K562 (cell line): ENCODE measurements at regions not wholly inside any gene's neighbourhood (a gene's known extent, or its start where the extent isn't known, plus 50 kb on each side); places are given as distances from the start of the nearest gene placed in this dataset.

ENCODE experiments used
- CREM ChIP-seq: IDR thresholded peaks from 2 replicates; pipeline ENCODE4 v1.6.1; 2014; ENCODE audit warnings: antibody characterized with exemption, low read depth
- CTBP1 ChIP-seq: fragments of 450-650 bp; IDR thresholded peaks from 2 replicates; pipeline ENCODE4 v1.6.1; 2016; ENCODE audit warnings: borderline replicate concordance
- EGR1 ChIP-seq: fragments of 450-650 bp; conservative IDR thresholded peaks from 2 replicates; pipeline ENCODE4 v1.6.1; 2017; ENCODE audit warnings: mild to moderate bottlenecking
- EWSR1 ChIP-seq: fragments of 450-650 bp; IDR thresholded peaks from 2 replicates; pipeline ENCODE4 v1.6.1; 2018; ENCODE audit warnings: borderline replicate concordance, mild to moderate bottlenecking, low read depth, moderate library complexity; ENCODE audit not compliant: partially characterized antibody
- HDGF ChIP-seq: fragments of 450-650 bp; IDR thresholded peaks from 2 replicates; pipeline ENCODE4 v1.6.1; 2016
- LEF1 ChIP-seq: fragments of 450-650 bp; IDR thresholded peaks from 2 replicates; pipeline ENCODE4 v1.6.1; 2016; ENCODE audit warnings: mild to moderate bottlenecking
- MTA3 ChIP-seq: fragments of 450-650 bp; formaldehyde crosslinking; IDR thresholded peaks from 2 replicates; pipeline ENCODE4 v1.6.1; 2017; ENCODE audit warnings: mild to moderate bottlenecking, borderline replicate concordance
- NBN ChIP-seq: fragments of 450-650 bp; IDR thresholded peaks from 2 replicates; pipeline ENCODE4 v1.6.1; 2016; ENCODE audit warnings: low read depth, mild to moderate bottlenecking
- NCOR1 ChIP-seq: fragments of 450-650 bp; IDR thresholded peaks from 2 replicates; pipeline ENCODE4 v1.6.1; 2016; ENCODE audit warnings: mild to moderate bottlenecking, moderate library complexity
- POLR2G ChIP-seq: fragments of 200-400 bp; formaldehyde crosslinking; IDR thresholded peaks from 2 replicates; pipeline ENCODE4 v1.6.1; 2017; ENCODE audit warnings: low read depth, mild to moderate bottlenecking, antibody characterized with exemption, low read length, moderate library complexity
- RAD21 ChIP-seq, 2 experiments: fragments of 250-450 bp in 1 of 2; fragments of 450-650 bp in 1 of 2; sonication (Bioruptor Pico) in 1 of 2; formaldehyde crosslinking in 1 of 2; IDR thresholded peaks in 1 of 2; conservative IDR thresholded peaks in 1 of 2; 2 replicates each; pipeline versions ENCODE4 v1.4.0 to v1.8.0; 2020 to 2022; ENCODE audit warnings: mild to moderate bottlenecking in 2 of 2, moderate library complexity in 1 of 2
- RCOR1 ChIP-seq, 2 experiments: IDR thresholded peaks; 2 replicates each; pipeline ENCODE4 v1.6.1; 2012; ENCODE audit warnings: low read depth in 2 of 2, low read length in 2 of 2, borderline replicate concordance in 1 of 2, improper control_type of control experiment in 1 of 2
- RNF2 ChIP-seq: sonication (generic); IDR thresholded peaks from 2 replicates; pipeline ENCODE4 v1.6.1; 2016
- SMARCA4 ChIP-seq: fragments of 450-650 bp; IDR thresholded peaks from 2 replicates; pipeline ENCODE4 v1.6.1; 2016
- SMARCE1 ChIP-seq: fragments of 450-650 bp; IDR thresholded peaks from 2 replicates; pipeline ENCODE4 v1.7.1; 2016; ENCODE audit warnings: mild to moderate bottlenecking
- TAF9B ChIP-seq: fragments of 450-650 bp; IDR thresholded peaks from 2 replicates; pipeline ENCODE4 v1.6.1; 2018; ENCODE audit warnings: mild to moderate bottlenecking; ENCODE audit not compliant: partially characterized antibody
- ZBTB34 ChIP-seq: fragments of 250-450 bp; sonication (Bioruptor Pico); IDR thresholded peaks from 2 replicates; pipeline ENCODE4 v1.8.0; 2021; ENCODE audit warnings: mild to moderate bottlenecking, moderate library complexity
- ZBTB43 ChIP-seq: sonication (generic); formaldehyde crosslinking; IDR thresholded peaks from 2 replicates; pipeline ENCODE4 v1.8.0; 2023; ENCODE audit warnings: mild to moderate bottlenecking, missing genetic modification reagents
- ZNF431 ChIP-seq: sonication (generic); formaldehyde crosslinking; IDR thresholded peaks from 2 replicates; pipeline ENCODE4 v1.8.0; 2022; ENCODE audit warnings: mild to moderate bottlenecking, missing genetic modification reagents
- ZNF584 ChIP-seq: fragments of 200-800 bp; sonication (Bioruptor generic); IDR thresholded peaks from 2 replicates; pipeline ENCODE4 v1.6.1; 2016; ENCODE audit warnings: low read depth, mild to moderate bottlenecking, missing genetic modification characterization, missing compliant biosample characterization
- ZNF696 ChIP-seq: fragments of 250-450 bp; sonication (Bioruptor Pico); conservative IDR thresholded peaks from 2 replicates; pipeline ENCODE4 v1.4.0; 2020; ENCODE audit warnings: mild to moderate bottlenecking, moderate library complexity
- TF ChIP-seq, protein P1 (sequence below): fragments of 250-450 bp; sonication (Bioruptor Pico); IDR thresholded peaks from 2 replicates; pipeline ENCODE4 v1.4.0; 2020

- TF ChIP-seq, protein P1, sequence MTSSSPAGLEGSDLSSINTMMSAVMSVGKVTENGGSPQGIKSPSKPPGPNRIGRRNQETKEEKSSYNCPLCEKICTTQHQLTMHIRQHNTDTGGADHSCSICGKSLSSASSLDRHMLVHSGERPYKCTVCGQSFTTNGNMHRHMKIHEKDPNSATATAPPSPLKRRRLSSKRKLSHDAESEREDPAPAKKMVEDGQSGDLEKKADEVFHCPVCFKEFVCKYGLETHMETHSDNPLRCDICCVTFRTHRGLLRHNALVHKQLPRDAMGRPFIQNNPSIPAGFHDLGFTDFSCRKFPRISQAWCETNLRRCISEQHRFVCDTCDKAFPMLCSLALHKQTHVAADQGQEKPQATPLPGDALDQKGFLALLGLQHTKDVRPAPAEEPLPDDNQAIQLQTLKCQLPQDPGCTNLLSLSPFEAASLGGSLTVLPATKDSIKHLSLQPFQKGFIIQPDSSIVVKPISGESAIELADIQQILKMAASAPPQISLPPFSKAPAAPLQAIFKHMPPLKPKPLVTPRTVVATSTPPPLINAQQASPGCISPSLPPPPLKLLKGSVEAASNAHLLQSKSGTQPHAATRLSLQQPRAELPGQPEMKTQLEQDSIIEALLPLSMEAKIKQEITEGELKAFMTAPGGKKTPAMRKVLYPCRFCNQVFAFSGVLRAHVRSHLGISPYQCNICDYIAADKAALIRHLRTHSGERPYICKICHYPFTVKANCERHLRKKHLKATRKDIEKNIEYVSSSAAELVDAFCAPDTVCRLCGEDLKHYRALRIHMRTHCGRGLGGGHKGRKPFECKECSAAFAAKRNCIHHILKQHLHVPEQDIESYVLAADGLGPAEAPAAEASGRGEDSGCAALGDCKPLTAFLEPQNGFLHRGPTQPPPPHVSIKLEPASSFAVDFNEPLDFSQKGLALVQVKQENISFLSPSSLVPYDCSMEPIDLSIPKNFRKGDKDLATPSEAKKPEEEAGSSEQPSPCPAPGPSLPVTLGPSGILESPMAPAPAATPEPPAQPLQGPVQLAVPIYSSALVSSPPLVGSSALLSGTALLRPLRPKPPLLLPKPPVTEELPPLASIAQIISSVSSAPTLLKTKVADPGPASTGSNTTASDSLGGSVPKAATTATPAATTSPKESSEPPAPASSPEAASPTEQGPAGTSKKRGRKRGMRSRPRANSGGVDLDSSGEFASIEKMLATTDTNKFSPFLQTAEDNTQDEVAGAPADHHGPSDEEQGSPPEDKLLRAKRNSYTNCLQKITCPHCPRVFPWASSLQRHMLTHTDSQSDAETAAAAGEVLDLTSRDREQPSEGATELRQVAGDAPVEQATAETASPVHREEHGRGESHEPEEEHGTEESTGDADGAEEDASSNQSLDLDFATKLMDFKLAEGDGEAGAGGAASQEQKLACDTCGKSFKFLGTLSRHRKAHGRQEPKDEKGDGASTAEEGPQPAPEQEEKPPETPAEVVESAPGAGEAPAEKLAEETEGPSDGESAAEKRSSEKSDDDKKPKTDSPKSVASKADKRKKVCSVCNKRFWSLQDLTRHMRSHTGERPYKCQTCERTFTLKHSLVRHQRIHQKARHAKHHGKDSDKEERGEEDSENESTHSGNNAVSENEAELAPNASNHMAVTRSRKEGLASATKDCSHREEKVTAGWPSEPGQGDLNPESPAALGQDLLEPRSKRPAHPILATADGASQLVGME (CRISPR knock-in tag) = 0 out of 2 replicates have a peak, but pooled peaks have one; percentile 10
- TF ChIP-seq ZNF584 (CRISPR knock-in tag) = 0 out of 2 replicates have a peak, but pooled peaks have one; percentile 21
- TF ChIP-seq RCOR1 (IDR thresholded peaks at IDR 0.05; ENCODE audit: borderline replicate concordance in 1 of 2, low read depth in 2 of 2, low read length in 2 of 2) = peak in 1 of 2 experiments; percentile 79; a peak in 2 of 4 replicates
- peak; percentile 86 for TF ChIP-seq CTBP1
- TF ChIP-seq MTA3 = peak; percentile 70; the same call in 1 of the 2 replicates
- no peak for TF ChIP-seq ZBTB34 (CRISPR knock-in tag)
- peak; percentile 80 for TF ChIP-seq EGR1
- TF ChIP-seq ZNF431 = no peak
- TF ChIP-seq RAD21 (CRISPR knock-in tag; conservative IDR thresholded peaks at IDR 0.05 in 1 of 2, IDR thresholded peaks at IDR 0.05 in 1 of 2) = peak; percentile 19 to 27; a peak in 2 of 4 replicates
- no peak for TF ChIP-seq ZBTB43 (CRISPR knock-in tag)
- peak; percentile 89 for TF ChIP-seq LEF1
- TF ChIP-seq SMARCA4 = peak; percentile 93
- TF ChIP-seq RNF2 = peak; percentile 55; the same call in 1 of the 2 replicates
- no peak for TF ChIP-seq HDGF
- TF ChIP-seq EWSR1 = no peak
- TF ChIP-seq NCOR1 = peak; percentile 62
- TF ChIP-seq TAF9B = peak; percentile 65
- TF ChIP-seq SMARCE1 = peak; percentile 89
- TF ChIP-seq CREM = peak; percentile 43; the same call in 1 of the 2 replicates
- TF ChIP-seq POLR2G = 0 out of 2 replicates have a peak, but pooled peaks have one; percentile 23
- peak; percentile 81 for TF ChIP-seq NBN
- no peak for TF ChIP-seq ZNF696 (CRISPR knock-in tag)
Measured at GRCh38 chr10:3668276-3668965, 116.6 kb downstream of the KLF6 start (continued).
